ENCODE measurements at regions not wholly inside any gene's neighbourhood (a gene's known extent, or its start where the extent isn't known, plus 50 kb on each side); places are given as distances from the start of the nearest gene placed in this dataset.

GRCh38 chr5:8767111-8767510 is 778.8 kb downstream of the SEMA5A start:
- no peak for TF ChIP-seq SUZ12 (IDR thresholded peaks at IDR 0.05; ENCODE audit: extremely low read depth, insufficient read depth, insufficient read length)
- TF ChIP-seq ZNF274 (IDR thresholded peaks at IDR 0.05; ENCODE audit: low read depth, low read length), result no peak
- TF ChIP-seq YY1 (IDR thresholded peaks at IDR 0.05; ENCODE audit: insufficient read depth, insufficient read length), result no peak
